Heart left ventricle (tissue), 13 donors: ENCODE measurements at regions not wholly inside any gene's neighbourhood (a gene's known extent, or its start where the extent isn't known, plus 50 kb on each side); places are given as distances from the start of the nearest gene placed in this dataset.

Experiments
- CTCF ChIP-seq, 12 donors: fragments of 200-600 bp; sonication (generic) in 4 of 12; IDR thresholded peaks; one replicate each; pipeline versions ENCODE4 v1.5.0 to v1.8.0; 2018 to 2022; ENCODE audit warnings: antibody characterized with exemption in 12 of 12, mild to moderate bottlenecking in 5 of 12
- POLR2A ChIP-seq, 2 donors: fragments of 450-650 bp; IDR thresholded peaks; one replicate each; pipeline ENCODE4 v1.6.1; 2017; ENCODE audit warnings: antibody characterized with exemption in 2 of 2, mild to moderate bottlenecking in 2 of 2, moderate library complexity in 2 of 2
- donor health status: ischemic (EF 13 %, LVEDD 7.1; RV severe dilation, severe dysfunction).
- donor health status: DM: no; HTN: yes; CAD: no.
- donor health status: DM: no; HTN: no; CAD: no.
- donor health status: ischemic (EF 25% LVEDD 6.9; RV normal size, moderate dysfunction).
- donor health status: ischemic (EF 25% LVEDD 5.7; RV mildly dilated, moderate dysfunction).
- donor health status: ischemic (EF 35%, LVEDD 5.7; RV mildly dilated, moderate dysfunction).
- donor health status: nonischemic (EF 11% LVEDD 7.7; RV severe dilation, severe dysfunction).
- donor health status: DM: yes; HTN: yes; CAD: no.
- donor health status: PGD.
- donor health status: ischemic (EF 29% LVEDD 5.4; RV normal size, mild dysfunction).
- donor health status: nonischemic (EF 23%, LVEDD 6.1; RV moderate dilation, normal function).

- TF ChIP-seq POLR2A (IDR thresholded peaks at IDR 0.05) (no peak), CTCF (IDR thresholded peaks at IDR 0.05) (no peak)
Observed at GRCh38 chr13:104460554-104460953, 1394.3 kb upstream of the SLC10A2 start.
